H9 (cell line): ENCODE measurements at regions not wholly inside any gene's neighbourhood (a gene's known extent, or its start where the extent isn't known, plus 50 kb on each side); places are given as distances from the start of the nearest gene placed in this dataset.

Source experiments
- DNase-seq: peaks from one replicate; pipeline ENCODE4 v3.0.0-alpha.2; 2017
- H2AFZ ChIP-seq: one replicate; pipeline ENCODE4 v1.6.1; 2013; ENCODE audit warnings: mild to moderate bottlenecking, low read length, control low read depth, moderate library complexity
- H2AK5ac ChIP-seq: 2 replicates; pipeline ENCODE4 v1.6.1; 2013; ENCODE audit warnings: low read length, control low read depth, mixed read lengths; ENCODE audit not compliant: insufficient read length
- H2BK120ac ChIP-seq: one replicate; pipeline ENCODE4 v1.6.1; 2013; ENCODE audit warnings: low read depth, mild to moderate bottlenecking, low read length, control low read depth, inconsistent platforms; ENCODE audit not compliant: poor library complexity, severe bottlenecking
- H2BK12ac ChIP-seq: 2 replicates; pipeline ENCODE4 v1.6.1; 2013; ENCODE audit warnings: low read length, control low read depth, mixed read lengths, low read depth; ENCODE audit not compliant: insufficient read length
- H2BK15ac ChIP-seq: 2 replicates; pipeline ENCODE4 v1.6.1; 2013; ENCODE audit warnings: low read depth, low read length, control low read depth
- H2BK20ac ChIP-seq: one replicate; pipeline ENCODE4 v1.6.1; 2013; ENCODE audit warnings: low read depth, mild to moderate bottlenecking, low read length, control low read depth, inconsistent platforms; ENCODE audit not compliant: poor library complexity, severe bottlenecking
- H2BK5ac ChIP-seq: 2 replicates; pipeline ENCODE4 v1.6.1; 2013; ENCODE audit warnings: low read length, control low read depth, mixed read lengths; ENCODE audit not compliant: insufficient read length
- H3K14ac ChIP-seq: 2 replicates; pipeline ENCODE4 v1.6.1; 2013; ENCODE audit warnings: low read length, control low read depth; ENCODE audit not compliant: insufficient read depth
- H3K18ac ChIP-seq: 2 replicates; pipeline ENCODE4 v1.6.1; 2013; ENCODE audit warnings: low read depth, mild to moderate bottlenecking, mixed read lengths, low read length, control low read depth; ENCODE audit not compliant: insufficient read length
- H3K23ac ChIP-seq: 2 replicates; pipeline ENCODE4 v1.6.1; 2013; ENCODE audit warnings: low read length, control low read depth, mixed read lengths, low read depth; ENCODE audit not compliant: insufficient read length
- H3K23me2 ChIP-seq: 2 replicates; pipeline ENCODE4 v1.6.1; 2013; ENCODE audit warnings: low read depth, mild to moderate bottlenecking, mixed read lengths, low read length, control low read depth; ENCODE audit not compliant: insufficient read length, poor library complexity, severe bottlenecking
- H3K27ac ChIP-seq: 2 replicates; pipeline ENCODE4 v1.5.1; 2013; ENCODE audit warnings: low read length, control low read depth, mixed read lengths, low read depth; ENCODE audit not compliant: insufficient read length
- H3K27me3 ChIP-seq: 2 replicates; pipeline ENCODE4 v1.6.1; 2013; ENCODE audit warnings: low read length, control low read depth, inconsistent platforms; ENCODE audit not compliant: insufficient read depth
- H3K4ac ChIP-seq: 2 replicates; pipeline ENCODE4 v1.6.1; 2013; ENCODE audit warnings: low read depth, mild to moderate bottlenecking, control low read depth, inconsistent platforms, low read length, moderate library complexity
- H3K4me1 ChIP-seq: 2 replicates; pipeline ENCODE4 v1.6.1; 2013; ENCODE audit warnings: low read length, control low read depth, inconsistent platforms; ENCODE audit not compliant: insufficient read depth
- H3K4me2 ChIP-seq: 2 replicates; pipeline ENCODE4 v1.6.1; 2013; ENCODE audit warnings: low read length, control low read depth, mixed read lengths; ENCODE audit not compliant: insufficient read length, insufficient read depth
- H3K56ac ChIP-seq: 2 replicates; pipeline ENCODE4 v1.6.1; 2013; ENCODE audit warnings: low read depth, mild to moderate bottlenecking, mixed read lengths, low read length, control low read depth; ENCODE audit not compliant: insufficient read length
- H3K79me1 ChIP-seq: 2 replicates; pipeline ENCODE4 v1.6.1; 2013; ENCODE audit warnings: low read depth, mild to moderate bottlenecking, moderate library complexity, low read length, control low read depth, inconsistent platforms; ENCODE audit not compliant: insufficient read depth, poor library complexity, severe bottlenecking
- H3K79me2 ChIP-seq: 2 replicates; pipeline ENCODE4 v1.6.1; 2013; ENCODE audit warnings: low read length, control low read depth, inconsistent platforms; ENCODE audit not compliant: insufficient read depth
- H3K9ac ChIP-seq: 2 replicates; pipeline ENCODE4 v1.6.1; 2013; ENCODE audit warnings: low read length, control low read depth, mixed read lengths; ENCODE audit not compliant: insufficient read length; ENCODE audit errors: extremely low read depth
- H3K9me3 ChIP-seq: one replicate; pipeline ENCODE4 v1.6.1; 2013; ENCODE audit warnings: low read depth, low read length, inconsistent platforms; ENCODE audit not compliant: control insufficient read depth
- H3T11ph ChIP-seq: one replicate; pipeline ENCODE4 v1.6.1; 2013; ENCODE audit warnings: mild to moderate bottlenecking, low read length, control low read depth, inconsistent platforms
- H4K20me1 ChIP-seq: one replicate; pipeline ENCODE4 v1.6.1; 2013; ENCODE audit not compliant: control insufficient read depth, insufficient read length, insufficient read depth
- H4K5ac ChIP-seq: 2 replicates; pipeline ENCODE4 v1.6.1; 2013; ENCODE audit warnings: low read depth, mild to moderate bottlenecking, mixed read lengths, low read length, control low read depth; ENCODE audit not compliant: insufficient read length
- H4K8ac ChIP-seq: replicated peaks from 2 replicates; pipeline ENCODE4 v1.6.1; 2013; ENCODE audit warnings: low read length, control low read depth, mixed read lengths, low read depth; ENCODE audit not compliant: insufficient read length
- H4K91ac ChIP-seq: 2 replicates; pipeline ENCODE4 v1.6.1; 2013; ENCODE audit warnings: low read depth, mild to moderate bottlenecking, moderate library complexity, mixed read lengths, low read length, control low read depth; ENCODE audit not compliant: insufficient read length
- H3K27ac Mint-ChIP-seq, 3 experiments: 2 replicates in 2 of 3; 3 replicates in 1 of 3; pipeline ENCODE4 v1.8.0; 2020 to 2021; ENCODE audit warnings: mixed read lengths in 3 of 3, mild to moderate bottlenecking in 1 of 3, moderate library complexity in 1 of 3
- H3K27me3 Mint-ChIP-seq: 2 replicates; pipeline ENCODE4 v1.8.0; 2021; ENCODE audit warnings: low read depth, mild to moderate bottlenecking, moderate library complexity, mixed read lengths
- H3K36me3 Mint-ChIP-seq, 3 experiments: 2 replicates in 2 of 3; 3 replicates in 1 of 3; pipeline ENCODE4 v1.8.0; 2020 to 2021; ENCODE audit warnings: low read depth in 3 of 3, mixed read lengths in 3 of 3; ENCODE audit not compliant: insufficient read depth in 1 of 3
- H3K4me1 Mint-ChIP-seq, 2 experiments: 2 replicates each; pipeline ENCODE4 v1.8.0; 2020; ENCODE audit warnings: mixed read lengths in 2 of 2
- H3K4me3 Mint-ChIP-seq, 2 experiments: 2 replicates in 1 of 2; 3 replicates in 1 of 2; pipeline ENCODE4 v1.8.0; 2020 to 2021; ENCODE audit warnings: mild to moderate bottlenecking in 2 of 2, mixed read lengths in 2 of 2, moderate library complexity in 1 of 2
- H3K9me3 Mint-ChIP-seq, 2 experiments: 2 replicates in 1 of 2; 3 replicates in 1 of 2; pipeline ENCODE4 v1.8.0; 2020; ENCODE audit warnings: mild to moderate bottlenecking in 2 of 2, mixed read lengths in 2 of 2, moderate library complexity in 1 of 2
- WGBS: extraction: QIAGEN DNeasy Blood & Tissue Kit; methylation state at CpG from one replicate; pipeline ENCODE4 v1.1.7; 2013; ENCODE audit warnings: missing lambda C conversion rate, low lambda C conversion rate, mixed read lengths; ENCODE audit not compliant: insufficient read length; ENCODE audit errors: extremely low coverage; 5-methylcytosine and 5-hydroxymethylcytosine counted together
- TF ChIP-seq, protein P1 (sequence below): fragments of 200-600 bp; sonication (generic); conservative IDR thresholded peaks from 3 replicates; pipeline ENCODE4 v1.8.0; 2021; ENCODE audit warnings: antibody characterized with exemption, mild to moderate bottlenecking

DNA sequence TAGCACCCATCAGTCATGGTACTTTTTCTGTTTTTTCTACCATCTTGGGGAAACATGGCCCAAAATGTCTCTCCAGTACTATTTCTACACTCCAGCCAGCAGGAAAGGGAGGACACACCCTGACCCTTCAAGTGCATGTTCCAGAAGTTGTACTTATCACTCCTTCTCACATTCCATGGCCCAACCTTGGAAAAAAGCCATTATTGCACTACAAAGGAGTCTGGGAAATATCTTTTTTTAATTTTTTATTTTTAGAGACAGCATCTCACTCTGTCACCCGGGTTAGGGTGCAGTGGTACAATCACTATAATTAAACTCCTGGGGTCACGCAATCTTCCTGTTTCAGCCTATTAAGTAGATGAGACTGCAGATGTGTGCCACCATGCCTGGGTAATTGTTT lies 100.0 kb upstream of the PPP2R3A start:
- TF ChIP-seq, protein P1, sequence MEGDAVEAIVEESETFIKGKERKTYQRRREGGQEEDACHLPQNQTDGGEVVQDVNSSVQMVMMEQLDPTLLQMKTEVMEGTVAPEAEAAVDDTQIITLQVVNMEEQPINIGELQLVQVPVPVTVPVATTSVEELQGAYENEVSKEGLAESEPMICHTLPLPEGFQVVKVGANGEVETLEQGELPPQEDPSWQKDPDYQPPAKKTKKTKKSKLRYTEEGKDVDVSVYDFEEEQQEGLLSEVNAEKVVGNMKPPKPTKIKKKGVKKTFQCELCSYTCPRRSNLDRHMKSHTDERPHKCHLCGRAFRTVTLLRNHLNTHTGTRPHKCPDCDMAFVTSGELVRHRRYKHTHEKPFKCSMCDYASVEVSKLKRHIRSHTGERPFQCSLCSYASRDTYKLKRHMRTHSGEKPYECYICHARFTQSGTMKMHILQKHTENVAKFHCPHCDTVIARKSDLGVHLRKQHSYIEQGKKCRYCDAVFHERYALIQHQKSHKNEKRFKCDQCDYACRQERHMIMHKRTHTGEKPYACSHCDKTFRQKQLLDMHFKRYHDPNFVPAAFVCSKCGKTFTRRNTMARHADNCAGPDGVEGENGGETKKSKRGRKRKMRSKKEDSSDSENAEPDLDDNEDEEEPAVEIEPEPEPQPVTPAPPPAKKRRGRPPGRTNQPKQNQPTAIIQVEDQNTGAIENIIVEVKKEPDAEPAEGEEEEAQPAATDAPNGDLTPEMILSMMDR = no peak
- H2BK15ac ChIP-seq = no peak overlapping the region
- H3K23me2 ChIP-seq = no peaks in the 10 kb centered on the region
- no peak overlapping the region for H3K9ac ChIP-seq
- DNase-seq = no peak
- H3K27me3 Mint-ChIP-seq = no peaks in the 10 kb centered on the region
- no peaks in the 10 kb centered on the region for H3K79me2 ChIP-seq
- H3K9me3 ChIP-seq = no peaks in the 10 kb centered on the region
- no peak overlapping the region for H3K23ac ChIP-seq
- no peaks in the 10 kb centered on the region for H3K79me1 ChIP-seq
- no peak overlapping the region for H3K56ac ChIP-seq
- H3K27me3 ChIP-seq = no peaks in the 10 kb centered on the region
- no peak overlapping the region for H3K4me2 ChIP-seq
- no peak overlapping the region for H2BK12ac ChIP-seq
- no peaks in the 10 kb centered on the region for H4K20me1 ChIP-seq
- H3K36me3 Mint-ChIP-seq = no peaks in the 10 kb centered on the region
- no peak overlapping the region for H3T11ph ChIP-seq
- no peak overlapping the region for H3K27ac ChIP-seq
- no peak overlapping the region for H3K4ac ChIP-seq
- WGBS = no CpG with 5 or more reads among the region's 2 CpGs
- H3K9me3 Mint-ChIP-seq = no peaks in the 10 kb centered on the region
- H3K4me3 Mint-ChIP-seq = no peak overlapping the region
- no peaks in the 10 kb centered on the region for H3K4me1 Mint-ChIP-seq
- no peak overlapping the region for H4K8ac ChIP-seq
- H4K5ac ChIP-seq = no peak overlapping the region
- H2AFZ ChIP-seq = no peak overlapping the region
- H2BK5ac ChIP-seq = no peak overlapping the region
- H3K4me1 ChIP-seq = no peaks in the 10 kb centered on the region
- no peak overlapping the region for H3K14ac ChIP-seq
- no peak overlapping the region for H2AK5ac ChIP-seq
- H2BK20ac ChIP-seq = no peak overlapping the region
- H4K91ac ChIP-seq = no peak overlapping the region
- no peak overlapping the region for H2BK120ac ChIP-seq
- no peak overlapping the region for H3K27ac Mint-ChIP-seq
- no peak overlapping the region for H3K18ac ChIP-seq
